SKM-1 treated with dmso at 0.1 percent for 144 hours (cell line): ENCODE measurements at regions not wholly inside any gene's neighbourhood (a gene's known extent, or its start where the extent isn't known, plus 50 kb on each side); places are given as distances from the start of the nearest gene placed in this dataset.
"Not testable (repeated sequence)": the region's sequence is repeated elsewhere in the genome, so short reads cannot be mapped to it uniquely, and the experiment has no call there.

Source experiments
- DNase-seq: peaks from one replicate; lab custom pipeline; 2025; ENCODE audit not compliant: unreplicated experiment; lab: John Stamatoyannopoulos, UW

- DNase-seq = no peak
These were observed 1260.8 kb downstream of the BRINP3 start for GRCh38 chr1:189216886-189217285.

- DNase-seq = no peak
These were observed 1260.0 kb downstream of the BRINP3 start for GRCh38 chr1:189217646-189218045.

- DNase-seq = no peak
These were observed 1256.9 kb downstream of the BRINP3 start for GRCh38 chr1:189220750-189221149.

- not testable (repeated sequence) for DNase-seq
These were observed 1251.9 kb downstream of the BRINP3 start for GRCh38 chr1:189225794-189226145.

- no peak for DNase-seq
These were observed 1250.9 kb downstream of the BRINP3 start for GRCh38 chr1:189226779-189227178.

GRCh38 chr1:189237008-189237407, 1240.7 kb downstream of the BRINP3 start:
- DNase-seq = no peak

- no peak for DNase-seq
These were observed 1223.9 kb downstream of the BRINP3 start for GRCh38 chr1:189253601-189254350.

GRCh38 chr1:189261128-189261527, 1216.5 kb downstream of the BRINP3 start:
- DNase-seq = not testable (repeated sequence)

GRCh38 chr1:189269011-189269410, 1208.7 kb downstream of the BRINP3 start:
- DNase-seq = no peak

- DNase-seq = no peak
These were observed 1203.4 kb downstream of the BRINP3 start for GRCh38 chr1:189274267-189274666.

GRCh38 chr1:189275796-189276195, 1201.9 kb downstream of the BRINP3 start:
- DNase-seq = no peak

GRCh38 chr1:189289346-189289745, 1188.3 kb downstream of the BRINP3 start:
- DNase-seq = no peak

- no peak for DNase-seq
These were observed 1176.4 kb downstream of the BRINP3 start for GRCh38 chr1:189301235-189301634.

- no peak for DNase-seq
These were observed 1172.4 kb downstream of the BRINP3 start for GRCh38 chr1:189305279-189305678.

- no peak for DNase-seq
These were observed 1165.7 kb downstream of the BRINP3 start for GRCh38 chr1:189311915-189312314.

- DNase-seq = no peak
These were observed 1165.2 kb downstream of the BRINP3 start for GRCh38 chr1:189312499-189312898.

GRCh38 chr1:189313488-189313887, 1164.2 kb downstream of the BRINP3 start:
- DNase-seq = no peak

GRCh38 chr1:189315035-189315901, 1162.4 kb downstream of the BRINP3 start:
- DNase-seq = no peak

- no peak for DNase-seq
These were observed 1154.6 kb downstream of the BRINP3 start for GRCh38 chr1:189323091-189323490.

- DNase-seq = not testable (repeated sequence)
These were observed 1146.6 kb downstream of the BRINP3 start for GRCh38 chr1:189331071-189331470.

GRCh38 chr1:189336115-189337100, 1141.3 kb downstream of the BRINP3 start:
- DNase-seq = no peak
